Transverse colon (tissue), 4 donors: ENCODE measurements at regions not wholly inside any gene's neighbourhood (a gene's known extent, or its start where the extent isn't known, plus 50 kb on each side); places are given as distances from the start of the nearest gene placed in this dataset.

ENCODE experiments used
- DNase-seq: peaks from one replicate; pipeline ENCODE4 v3.0.0-alpha.2; 2019
- H3K27ac ChIP-seq, 4 donors: fragments of 200-600 bp; sonication (generic); 2 replicates each; pipeline ENCODE4 v1.5.1; 2016 to 2018; ENCODE audit warnings: inconsistent platforms in 4 of 4
- H3K27me3 ChIP-seq: fragments of 200-600 bp; sonication (generic); 2 replicates; pipeline ENCODE4 v1.5.1; 2017; ENCODE audit warnings: inconsistent platforms
- H3K36me3 ChIP-seq, 4 donors: fragments of 200-600 bp; sonication (generic); 2 replicates each; pipeline ENCODE4 v1.5.1; 2017 to 2019; ENCODE audit warnings: inconsistent platforms in 4 of 4
- H3K4me1 ChIP-seq, 4 donors: fragments of 200-600 bp; sonication (generic); 2 replicates each; pipeline ENCODE4 v1.5.1; 2017 to 2020; ENCODE audit warnings: inconsistent platforms in 4 of 4
- H3K4me3 ChIP-seq, 4 donors: fragments of 200-600 bp; sonication (generic); 1 replicate in 1 of 4; 2 replicates in 3 of 4; pipeline versions ENCODE4 v1.5.1 to v1.6.1; 2017 to 2019; ENCODE audit warnings: inconsistent platforms in 4 of 4
- H3K9me3 ChIP-seq, 2 donors: fragments of 200-600 bp; sonication (generic); 2 replicates each; pipeline ENCODE4 v1.5.1; 2017 to 2019; ENCODE audit warnings: inconsistent platforms in 2 of 2
- CTCF ChIP-seq, 5 experiments: fragments of 200-600 bp in 3 of 5; fragments of 450-650 bp in 2 of 5; sonication (generic) in 3 of 5; IDR thresholded peaks; 1 replicate in 2 of 5; 2 replicates in 3 of 5; pipeline ENCODE4 v1.5.1; 2016 to 2017; ENCODE audit warnings: antibody characterized with exemption in 5 of 5, inconsistent platforms in 3 of 5, mild to moderate bottlenecking in 2 of 5, moderate library complexity in 1 of 5
- EP300 ChIP-seq: sonication (generic); formaldehyde crosslinking; IDR thresholded peaks from one replicate; pipeline ENCODE4 v1.6.1; 2017; ENCODE audit warnings: antibody characterized with exemption, low read depth
- POLR2A ChIP-seq: fragments of 450-650 bp; IDR thresholded peaks from one replicate; pipeline ENCODE4 v1.6.1; 2016; ENCODE audit warnings: antibody characterized with exemption, mild to moderate bottlenecking, moderate library complexity
- POLR2AphosphoS5 ChIP-seq, 3 donors: sonication (generic); formaldehyde crosslinking; IDR thresholded peaks; one replicate each; pipeline ENCODE4 v1.6.1; 2016; ENCODE audit warnings: antibody characterized with exemption in 3 of 3
- WGBS, 2 donors: methylation state at CpG; one replicate each; pipeline ENCODE4 v1.1.5; 2018; ENCODE audit warnings: low coverage in 1 of 2; 5-methylcytosine and 5-hydroxymethylcytosine counted together
- in situ Hi-C, 4 donors: fragments of 200-750 bp; cut with MboI; loops; one replicate each; pipeline versions ENCODE4 v1.15.0 to v1.15.1; 2017; ENCODE audit warnings: low sequenced_read_pairs in 3 of 4, low pct_ligation_motif_present in 1 of 4, low pct_unique_long_range_greater_than_20kb in 1 of 4
- intact Hi-C: fragments of 100-400 bp; cut with DNase I; formaldehyde crosslinking; loops from one replicate; pipeline ENCODE4 v1.15.1; 2023; ENCODE audit warnings: low total_unique reads

DNA sequence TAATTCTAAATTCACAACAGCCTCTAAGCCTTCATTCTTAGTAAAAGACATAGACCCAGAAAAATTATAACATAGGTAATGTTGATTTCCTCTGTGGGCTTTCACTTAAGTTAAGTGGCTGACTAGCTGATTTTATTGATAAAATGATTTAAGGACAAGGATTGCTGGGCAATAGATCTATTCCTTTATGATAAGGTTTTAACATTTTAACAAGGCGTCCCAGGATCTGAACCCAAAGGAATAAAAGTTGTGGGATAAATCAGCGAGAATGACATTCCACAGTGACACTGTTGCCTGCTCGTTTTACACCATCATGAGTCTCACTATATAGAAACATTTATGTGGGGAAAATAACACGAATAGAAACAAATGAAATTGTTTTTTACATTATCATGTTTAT lies 1151.0 kb downstream of the ZPLD1 start:
- no peaks in the 10 kb centered on the region for H3K4me1 ChIP-seq
- no peak overlapping the region for H3K4me3 ChIP-seq
- TF ChIP-seq EP300 (no peak), POLR2AphosphoS5 (IDR thresholded peaks at IDR 0.05) (no peak), CTCF (IDR thresholded peaks at IDR 0.05) (no peak), POLR2A (no peak)
- no peaks in the 10 kb centered on the region for H3K9me3 ChIP-seq
- no peaks in the 10 kb centered on the region for H3K27me3 ChIP-seq
- 58 to 68% methylated on average over 4 of the region's 4 CpGs for WGBS, 2 donors
- no peak overlapping the region for H3K27ac ChIP-seq
- no peaks in the 10 kb centered on the region for H3K36me3 ChIP-seq
- in situ Hi-C loops (no loop called here), intact Hi-C loops (no loop called here)
- no peak for DNase-seq

DNA sequence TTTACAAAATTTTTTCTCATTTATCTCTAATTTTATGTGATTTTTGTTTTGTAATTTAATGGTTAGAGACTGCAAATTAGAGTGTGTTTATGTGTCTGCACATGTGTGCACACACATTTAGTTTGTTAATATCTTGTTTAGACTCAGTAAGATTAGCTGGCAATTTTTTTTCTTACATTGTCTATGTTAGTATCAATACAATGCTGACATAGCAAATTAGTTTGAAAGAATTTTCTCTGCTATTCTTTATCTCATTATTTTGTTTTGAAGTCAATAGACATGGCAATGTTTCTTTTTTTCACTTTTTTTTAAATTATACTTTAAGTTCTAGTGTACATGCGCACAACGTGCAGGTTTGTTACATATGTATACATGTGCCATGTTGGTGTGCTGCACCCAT lies 1155.0 kb downstream of the ZPLD1 start:
- Histone ChIP-seq H3K27me3 (no peaks in the 10 kb centered on the region), H3K36me3 (no peaks in the 10 kb centered on the region), H3K9me3 (no peaks in the 10 kb centered on the region), H3K4me3 (no peak overlapping the region), H3K27ac (no peak overlapping the region), H3K4me1 (no peaks in the 10 kb centered on the region)
- intact Hi-C loops (no loop called here), in situ Hi-C loops (no loop called here)
- no peak for TF ChIP-seq CTCF (IDR thresholded peaks at IDR 0.05)
- no peak for TF ChIP-seq POLR2A
- no peak for TF ChIP-seq EP300
- no peak for TF ChIP-seq POLR2AphosphoS5 (IDR thresholded peaks at IDR 0.05)
- DNase-seq: no peak
- 78% methylated on average over 2 of the region's 2 CpGs; no CpG with 5 or more reads in 1 of the 2 donors for WGBS, 2 donors

GRCh38 chr3:103600844-103601243 lies 1166.0 kb downstream of the ZPLD1 start:
- Histone ChIP-seq H3K36me3 (no peaks in the 10 kb centered on the region), H3K27me3 (no peaks in the 10 kb centered on the region), H3K9me3 (no peaks in the 10 kb centered on the region), H3K4me3 (no peak overlapping the region), H3K27ac (no peak overlapping the region), H3K4me1 (no peaks in the 10 kb centered on the region)
- TF ChIP-seq POLR2A (no peak), EP300 (no peak), POLR2AphosphoS5 (IDR thresholded peaks at IDR 0.05) (no peak), CTCF (IDR thresholded peaks at IDR 0.05) (no peak)
- WGBS, 2 donors: 33 to 57% methylated on average over 1 of the region's 1 CpG
- no peak for DNase-seq
- intact Hi-C loops (no loop called here), in situ Hi-C loops (no loop called here)

DNA sequence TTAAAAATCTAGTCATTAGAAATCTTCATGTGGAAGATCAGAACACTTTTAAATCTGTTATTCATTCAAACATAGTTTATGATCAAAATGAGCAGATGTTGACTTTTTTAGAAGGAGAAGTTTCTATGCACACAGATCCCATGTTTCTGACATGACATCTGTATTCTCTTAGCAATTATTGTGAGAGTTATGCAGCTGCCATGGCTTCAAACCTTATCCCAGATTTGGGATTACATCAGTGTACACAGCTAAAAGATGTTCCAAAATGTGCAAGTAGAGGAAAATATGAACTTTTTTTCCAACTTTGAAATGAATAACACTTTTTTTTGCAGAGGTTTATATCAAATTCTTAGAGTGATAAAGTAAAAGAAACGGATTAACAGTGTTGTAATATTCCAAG lies 1166.9 kb downstream of the ZPLD1 start:
- intact Hi-C loops: no loop called here
- no peaks in the 10 kb centered on the region for H3K9me3 ChIP-seq
- TF ChIP-seq EP300 (no peak), CTCF (IDR thresholded peaks at IDR 0.05) (no peak), POLR2A (no peak), POLR2AphosphoS5 (IDR thresholded peaks at IDR 0.05) (no peak)
- H3K27ac ChIP-seq: no peak overlapping the region
- in situ Hi-C loops: no loop called here
- no peak overlapping the region for H3K4me3 ChIP-seq
- 50 to 59% methylated on average over 1 of the region's 1 CpG for WGBS, 2 donors
- H3K27me3 ChIP-seq: no peaks in the 10 kb centered on the region
- no peaks in the 10 kb centered on the region for H3K4me1 ChIP-seq
- H3K36me3 ChIP-seq: no peaks in the 10 kb centered on the region
- DNase-seq: no peak
